H9 (cell line): ENCODE measurements at regions not wholly inside any gene's neighbourhood (a gene's known extent, or its start where the extent isn't known, plus 50 kb on each side); places are given as distances from the start of the nearest gene placed in this dataset.

Source experiments
- DNase-seq: peaks from one replicate; pipeline ENCODE4 v3.0.0-alpha.2; 2017
- H2AFZ ChIP-seq: one replicate; pipeline ENCODE4 v1.6.1; 2013; ENCODE audit warnings: mild to moderate bottlenecking, low read length, control low read depth, moderate library complexity
- H2AK5ac ChIP-seq: 2 replicates; pipeline ENCODE4 v1.6.1; 2013; ENCODE audit warnings: low read length, control low read depth, mixed read lengths; ENCODE audit not compliant: insufficient read length
- H2BK120ac ChIP-seq: one replicate; pipeline ENCODE4 v1.6.1; 2013; ENCODE audit warnings: low read depth, mild to moderate bottlenecking, low read length, control low read depth, inconsistent platforms; ENCODE audit not compliant: poor library complexity, severe bottlenecking
- H2BK12ac ChIP-seq: 2 replicates; pipeline ENCODE4 v1.6.1; 2013; ENCODE audit warnings: low read length, control low read depth, mixed read lengths, low read depth; ENCODE audit not compliant: insufficient read length
- H2BK15ac ChIP-seq: 2 replicates; pipeline ENCODE4 v1.6.1; 2013; ENCODE audit warnings: low read depth, low read length, control low read depth
- H2BK20ac ChIP-seq: one replicate; pipeline ENCODE4 v1.6.1; 2013; ENCODE audit warnings: low read depth, mild to moderate bottlenecking, low read length, control low read depth, inconsistent platforms; ENCODE audit not compliant: poor library complexity, severe bottlenecking
- H2BK5ac ChIP-seq: 2 replicates; pipeline ENCODE4 v1.6.1; 2013; ENCODE audit warnings: low read length, control low read depth, mixed read lengths; ENCODE audit not compliant: insufficient read length
- H3K14ac ChIP-seq: 2 replicates; pipeline ENCODE4 v1.6.1; 2013; ENCODE audit warnings: low read length, control low read depth; ENCODE audit not compliant: insufficient read depth
- H3K18ac ChIP-seq: 2 replicates; pipeline ENCODE4 v1.6.1; 2013; ENCODE audit warnings: low read depth, mild to moderate bottlenecking, mixed read lengths, low read length, control low read depth; ENCODE audit not compliant: insufficient read length
- H3K23ac ChIP-seq: 2 replicates; pipeline ENCODE4 v1.6.1; 2013; ENCODE audit warnings: low read length, control low read depth, mixed read lengths, low read depth; ENCODE audit not compliant: insufficient read length
- H3K23me2 ChIP-seq: 2 replicates; pipeline ENCODE4 v1.6.1; 2013; ENCODE audit warnings: low read depth, mild to moderate bottlenecking, mixed read lengths, low read length, control low read depth; ENCODE audit not compliant: insufficient read length, poor library complexity, severe bottlenecking
- H3K27ac ChIP-seq: 2 replicates; pipeline ENCODE4 v1.5.1; 2013; ENCODE audit warnings: low read length, control low read depth, mixed read lengths, low read depth; ENCODE audit not compliant: insufficient read length
- H3K27me3 ChIP-seq: 2 replicates; pipeline ENCODE4 v1.6.1; 2013; ENCODE audit warnings: low read length, control low read depth, inconsistent platforms; ENCODE audit not compliant: insufficient read depth
- H3K4ac ChIP-seq: 2 replicates; pipeline ENCODE4 v1.6.1; 2013; ENCODE audit warnings: low read depth, mild to moderate bottlenecking, control low read depth, inconsistent platforms, low read length, moderate library complexity
- H3K4me1 ChIP-seq: 2 replicates; pipeline ENCODE4 v1.6.1; 2013; ENCODE audit warnings: low read length, control low read depth, inconsistent platforms; ENCODE audit not compliant: insufficient read depth
- H3K4me2 ChIP-seq: 2 replicates; pipeline ENCODE4 v1.6.1; 2013; ENCODE audit warnings: low read length, control low read depth, mixed read lengths; ENCODE audit not compliant: insufficient read length, insufficient read depth
- H3K56ac ChIP-seq: 2 replicates; pipeline ENCODE4 v1.6.1; 2013; ENCODE audit warnings: low read depth, mild to moderate bottlenecking, mixed read lengths, low read length, control low read depth; ENCODE audit not compliant: insufficient read length
- H3K79me1 ChIP-seq: 2 replicates; pipeline ENCODE4 v1.6.1; 2013; ENCODE audit warnings: low read depth, mild to moderate bottlenecking, moderate library complexity, low read length, control low read depth, inconsistent platforms; ENCODE audit not compliant: insufficient read depth, poor library complexity, severe bottlenecking
- H3K79me2 ChIP-seq: 2 replicates; pipeline ENCODE4 v1.6.1; 2013; ENCODE audit warnings: low read length, control low read depth, inconsistent platforms; ENCODE audit not compliant: insufficient read depth
- H3K9ac ChIP-seq: 2 replicates; pipeline ENCODE4 v1.6.1; 2013; ENCODE audit warnings: low read length, control low read depth, mixed read lengths; ENCODE audit not compliant: insufficient read length; ENCODE audit errors: extremely low read depth
- H3K9me3 ChIP-seq: one replicate; pipeline ENCODE4 v1.6.1; 2013; ENCODE audit warnings: low read depth, low read length, inconsistent platforms; ENCODE audit not compliant: control insufficient read depth
- H3T11ph ChIP-seq: one replicate; pipeline ENCODE4 v1.6.1; 2013; ENCODE audit warnings: mild to moderate bottlenecking, low read length, control low read depth, inconsistent platforms
- H4K20me1 ChIP-seq: one replicate; pipeline ENCODE4 v1.6.1; 2013; ENCODE audit not compliant: control insufficient read depth, insufficient read length, insufficient read depth
- H4K5ac ChIP-seq: 2 replicates; pipeline ENCODE4 v1.6.1; 2013; ENCODE audit warnings: low read depth, mild to moderate bottlenecking, mixed read lengths, low read length, control low read depth; ENCODE audit not compliant: insufficient read length
- H4K8ac ChIP-seq: replicated peaks from 2 replicates; pipeline ENCODE4 v1.6.1; 2013; ENCODE audit warnings: low read length, control low read depth, mixed read lengths, low read depth; ENCODE audit not compliant: insufficient read length
- H4K91ac ChIP-seq: 2 replicates; pipeline ENCODE4 v1.6.1; 2013; ENCODE audit warnings: low read depth, mild to moderate bottlenecking, moderate library complexity, mixed read lengths, low read length, control low read depth; ENCODE audit not compliant: insufficient read length
- H3K27ac Mint-ChIP-seq, 3 experiments: 2 replicates in 2 of 3; 3 replicates in 1 of 3; pipeline ENCODE4 v1.8.0; 2020 to 2021; ENCODE audit warnings: mixed read lengths in 3 of 3, mild to moderate bottlenecking in 1 of 3, moderate library complexity in 1 of 3
- H3K27me3 Mint-ChIP-seq: 2 replicates; pipeline ENCODE4 v1.8.0; 2021; ENCODE audit warnings: low read depth, mild to moderate bottlenecking, moderate library complexity, mixed read lengths
- H3K36me3 Mint-ChIP-seq, 3 experiments: 2 replicates in 2 of 3; 3 replicates in 1 of 3; pipeline ENCODE4 v1.8.0; 2020 to 2021; ENCODE audit warnings: low read depth in 3 of 3, mixed read lengths in 3 of 3; ENCODE audit not compliant: insufficient read depth in 1 of 3
- H3K4me1 Mint-ChIP-seq, 2 experiments: 2 replicates each; pipeline ENCODE4 v1.8.0; 2020; ENCODE audit warnings: mixed read lengths in 2 of 2
- H3K4me3 Mint-ChIP-seq, 2 experiments: 2 replicates in 1 of 2; 3 replicates in 1 of 2; pipeline ENCODE4 v1.8.0; 2020 to 2021; ENCODE audit warnings: mild to moderate bottlenecking in 2 of 2, mixed read lengths in 2 of 2, moderate library complexity in 1 of 2
- H3K9me3 Mint-ChIP-seq, 2 experiments: 2 replicates in 1 of 2; 3 replicates in 1 of 2; pipeline ENCODE4 v1.8.0; 2020; ENCODE audit warnings: mild to moderate bottlenecking in 2 of 2, mixed read lengths in 2 of 2, moderate library complexity in 1 of 2
- CTCF ChIP-seq: fragments of 200-600 bp; sonication (generic); conservative IDR thresholded peaks from 3 replicates; pipeline ENCODE4 v1.8.0; 2021; ENCODE audit warnings: antibody characterized with exemption, mild to moderate bottlenecking
- WGBS: extraction: QIAGEN DNeasy Blood & Tissue Kit; methylation state at CpG from one replicate; pipeline ENCODE4 v1.1.7; 2013; ENCODE audit warnings: missing lambda C conversion rate, low lambda C conversion rate, mixed read lengths; ENCODE audit not compliant: insufficient read length; ENCODE audit errors: extremely low coverage; 5-methylcytosine and 5-hydroxymethylcytosine counted together

GRCh38 chr6:39999006-39999867 is 65.0 kb upstream of the MOCS1 start:
- H3K4me1 Mint-ChIP-seq = 0 out of 4 replicates have a peak, but pooled peaks cover 0 to 2% of the 10 kb centered on the region in 2 experiments
- H2BK120ac ChIP-seq = no peak overlapping the region

More at GRCh38 chr6:39999006-39999867, 65.0 kb upstream of the MOCS1 start:
- H3K27me3 ChIP-seq = no peaks in the 10 kb centered on the region
- no peak for DNase-seq
- WGBS = no CpG with 5 or more reads among the region's 11 CpGs
- H2BK12ac ChIP-seq = no peak overlapping the region
- no peak overlapping the region for H2AFZ ChIP-seq
- TF ChIP-seq CTCF = no peak
- H4K5ac ChIP-seq = no peak overlapping the region
- H3K27ac ChIP-seq = no peak overlapping the region
- no peak overlapping the region for H2BK15ac ChIP-seq
- H3K14ac ChIP-seq = no peak overlapping the region
- no peaks in the 10 kb centered on the region for H3K23me2 ChIP-seq
- Mint-ChIP-seq H3K27ac (no peak overlapping the region), H3K9me3 (peaks cover 31 to 34% of the 10 kb centered on the region in 2 experiments), H3K27me3 (peaks cover 11% of the 10 kb centered on the region), H3K36me3 (peaks cover 12 to 27% (median 17%) of the 10 kb centered on the region in 3 experiments), H3K4me3 (no peak overlapping the region)
- H4K20me1 ChIP-seq = no peaks in the 10 kb centered on the region
- H3K9ac ChIP-seq = no peak overlapping the region
- H2AK5ac ChIP-seq = no peak overlapping the region
- no peak overlapping the region for H4K91ac ChIP-seq
- H3K4me2 ChIP-seq = no peak overlapping the region
- H3K18ac ChIP-seq = no peak overlapping the region
- H3K23ac ChIP-seq = no peak overlapping the region
- no peak overlapping the region for H3T11ph ChIP-seq
- H3K56ac ChIP-seq = no peak overlapping the region
- H2BK20ac ChIP-seq = no peak overlapping the region
- H3K4ac ChIP-seq = no peak overlapping the region
- H4K8ac ChIP-seq = no peak overlapping the region
- H3K79me1 ChIP-seq = no peaks in the 10 kb centered on the region
- H2BK5ac ChIP-seq = no peak overlapping the region
- no peaks in the 10 kb centered on the region for H3K79me2 ChIP-seq
- H3K4me1 ChIP-seq = no peaks in the 10 kb centered on the region
- peaks cover 18% of the 10 kb centered on the region for H3K9me3 ChIP-seq
